ENCODE measurements at regions not wholly inside any gene's neighbourhood (a gene's known extent, or its start where the extent isn't known, plus 50 kb on each side); places are given as distances from the start of the nearest gene placed in this dataset.

DNA sequence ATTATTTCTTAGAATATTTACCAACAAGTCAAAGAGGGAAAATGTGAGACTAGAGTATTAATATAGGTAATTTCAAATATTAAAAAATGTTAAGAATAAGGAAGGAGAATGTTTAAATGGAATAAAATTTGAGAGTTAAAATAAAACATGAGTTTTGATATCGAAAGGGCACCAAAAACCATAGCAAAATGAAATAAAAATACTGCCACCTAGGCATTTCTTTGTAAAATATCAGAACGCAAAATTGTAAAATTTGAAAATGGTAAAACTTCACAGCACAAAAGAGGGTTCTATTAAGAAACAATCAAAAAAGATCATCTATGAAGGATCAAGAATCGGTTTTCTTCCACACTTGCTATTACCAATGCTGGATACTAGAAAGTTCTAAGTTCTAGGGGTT is 418.3 kb downstream of the TAF11L14 start:
- DNase-seq = no peak

DNA sequence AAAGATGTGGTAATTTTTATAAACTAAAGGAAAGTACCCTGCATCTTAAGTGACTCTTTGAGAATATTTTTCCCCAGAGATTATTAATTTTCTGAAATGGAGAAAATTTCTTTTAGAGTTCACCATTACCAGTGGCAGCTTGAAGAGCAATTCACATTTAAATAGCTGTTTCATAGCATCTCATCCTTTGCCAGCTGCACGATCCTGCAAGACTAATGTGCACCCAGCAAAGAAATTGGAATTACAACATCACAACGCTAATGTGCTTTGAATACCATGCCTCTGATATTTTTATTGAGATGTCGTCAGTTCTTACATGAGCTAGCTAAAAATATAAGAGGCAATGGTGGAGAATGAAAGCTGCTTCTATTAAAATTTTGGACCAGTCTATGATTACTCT is 423.5 kb downstream of the TAF11L14 start:
- DNase-seq = no peak

DNA sequence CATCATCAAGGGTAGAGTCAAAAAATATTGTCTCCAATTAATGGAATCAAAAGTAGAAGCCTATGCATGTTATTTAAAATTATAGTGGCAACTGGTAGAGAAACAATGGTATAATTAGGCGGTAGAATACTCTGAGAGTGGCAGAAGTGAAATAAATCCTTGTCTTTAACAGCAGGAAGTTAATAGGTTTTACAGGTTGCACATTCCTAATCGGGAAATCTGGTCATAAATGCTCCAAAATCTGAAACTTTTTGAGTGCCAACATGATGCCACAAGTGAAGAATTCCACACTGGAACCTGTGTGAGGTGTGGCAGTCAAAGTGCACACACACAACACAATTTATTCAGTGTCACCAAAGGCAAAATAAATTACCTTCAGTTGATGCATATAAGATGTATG is 433.4 kb downstream of the TAF11L14 start:
- DNase-seq = peak; percentile 68

DNA sequence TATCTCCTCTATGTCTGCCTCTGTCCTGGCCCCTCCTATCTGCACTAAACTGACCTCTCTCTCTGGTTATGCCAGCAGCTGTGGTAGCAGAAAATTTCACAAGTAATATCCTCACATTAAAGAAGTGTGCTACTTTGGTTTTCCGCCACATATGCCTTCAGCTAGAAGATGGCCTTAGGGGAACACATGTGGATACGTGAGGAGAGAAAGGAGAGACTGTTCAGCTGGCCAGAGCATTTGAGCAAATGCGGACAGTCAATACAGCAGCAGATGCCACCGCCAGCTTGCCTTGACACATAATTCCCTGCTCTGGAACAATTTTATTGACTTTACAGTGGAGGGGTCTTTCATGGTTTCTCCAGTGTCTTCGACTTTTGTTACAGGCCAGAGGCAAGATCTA is 434.6 kb downstream of the TAF11L14 start:
- peak; percentile 99 for DNase-seq

DNA sequence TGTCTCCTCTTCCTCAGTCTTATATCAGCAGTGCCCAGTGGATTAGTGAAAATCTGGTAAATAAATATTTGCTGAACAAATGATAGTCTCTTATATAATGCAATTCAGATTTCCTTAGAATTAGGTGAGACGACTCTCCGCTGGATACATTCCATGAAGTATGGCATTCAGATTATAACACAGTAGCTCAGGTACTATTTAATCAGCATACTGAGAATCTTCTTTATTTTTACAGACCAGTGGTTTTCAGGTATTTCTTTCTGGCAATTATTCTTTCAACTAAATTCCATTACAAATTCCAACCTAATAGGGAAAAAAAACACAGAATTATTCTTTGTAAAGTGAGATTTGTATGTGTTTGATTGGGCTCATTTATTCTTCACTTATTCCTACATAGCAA is 435.5 kb downstream of the TAF11L14 start:
- DNase-seq = no peak

DNA sequence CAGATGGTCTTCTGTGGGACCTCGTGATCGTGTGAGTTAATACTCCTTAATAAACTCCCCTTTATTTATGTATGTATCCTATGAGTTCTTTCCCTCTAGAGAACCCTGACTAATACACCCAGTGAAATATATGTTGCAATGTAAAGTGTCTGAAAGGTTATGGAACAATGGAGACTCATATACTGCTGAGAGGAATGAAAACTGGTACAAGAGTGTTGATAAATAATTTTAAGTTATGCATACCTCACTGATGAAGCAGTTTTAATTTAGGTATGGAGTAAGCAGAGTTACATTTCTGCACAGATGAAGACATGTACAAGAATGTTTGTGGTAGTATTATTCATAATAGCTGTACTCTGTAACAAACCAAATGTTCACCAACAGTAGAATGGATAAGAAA is 438.3 kb downstream of the TAF11L14 start:
- DNase-seq = no peak

DNA sequence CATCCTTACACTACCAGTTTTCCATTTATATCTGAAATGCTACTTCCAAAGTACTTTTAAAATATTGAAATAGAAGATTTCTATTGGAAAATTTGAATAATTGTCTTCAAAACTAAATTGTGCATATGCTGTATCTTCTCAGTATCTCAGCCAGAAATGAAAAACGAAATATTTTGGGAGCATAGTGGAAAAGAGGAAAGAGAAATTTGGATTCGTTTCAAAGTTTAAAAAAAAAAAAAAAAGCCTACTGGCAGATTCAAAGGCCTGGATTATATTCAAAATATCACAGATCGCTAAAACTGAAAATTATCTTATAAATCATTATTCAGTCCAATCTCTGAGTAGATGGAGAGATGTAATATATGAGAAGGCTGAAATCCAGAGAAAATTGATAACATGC is 440.7 kb downstream of the TAF11L14 start:
- no peak for DNase-seq

DNA sequence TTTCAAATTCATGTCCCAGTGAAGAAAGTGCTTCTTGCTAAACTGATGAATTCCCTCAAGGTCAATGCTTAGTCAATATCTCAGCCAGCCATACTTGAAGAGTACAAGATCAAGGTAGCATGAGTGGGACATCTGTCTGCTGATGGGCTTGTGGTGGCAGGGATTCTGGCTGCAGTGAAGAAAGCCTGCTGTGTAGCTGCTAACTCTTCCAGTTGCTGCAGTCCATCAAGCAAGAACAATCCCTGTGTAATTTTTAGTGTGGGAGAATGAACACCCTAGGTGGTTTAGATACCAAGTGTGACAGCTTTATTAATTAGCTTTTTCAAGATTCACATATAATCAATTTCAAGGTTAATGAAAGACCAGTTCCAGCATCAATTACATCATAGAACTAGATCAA is 443.9 kb downstream of the TAF11L14 start:
- DNase-seq = no peak

DNA sequence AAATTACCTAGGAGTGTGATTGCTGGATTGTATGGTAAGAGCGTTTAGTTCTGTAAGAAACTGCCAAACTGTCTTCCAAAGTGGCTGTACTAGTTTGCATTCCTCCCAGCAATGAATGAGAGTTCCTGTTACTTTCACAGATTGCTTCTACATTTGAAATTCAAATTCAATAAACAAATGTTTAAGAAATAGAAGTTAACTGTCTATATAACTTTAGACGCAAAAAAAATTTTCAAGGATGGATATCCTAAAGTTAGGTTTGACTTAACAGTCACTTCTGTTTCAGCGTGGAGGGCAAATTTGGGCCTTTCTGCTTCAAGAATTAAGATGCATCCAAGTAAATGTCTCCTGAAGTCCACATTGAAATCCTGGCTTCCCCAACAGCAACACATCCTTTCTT is 445.6 kb downstream of the TAF11L14 start:
- no peak for DNase-seq

DNA sequence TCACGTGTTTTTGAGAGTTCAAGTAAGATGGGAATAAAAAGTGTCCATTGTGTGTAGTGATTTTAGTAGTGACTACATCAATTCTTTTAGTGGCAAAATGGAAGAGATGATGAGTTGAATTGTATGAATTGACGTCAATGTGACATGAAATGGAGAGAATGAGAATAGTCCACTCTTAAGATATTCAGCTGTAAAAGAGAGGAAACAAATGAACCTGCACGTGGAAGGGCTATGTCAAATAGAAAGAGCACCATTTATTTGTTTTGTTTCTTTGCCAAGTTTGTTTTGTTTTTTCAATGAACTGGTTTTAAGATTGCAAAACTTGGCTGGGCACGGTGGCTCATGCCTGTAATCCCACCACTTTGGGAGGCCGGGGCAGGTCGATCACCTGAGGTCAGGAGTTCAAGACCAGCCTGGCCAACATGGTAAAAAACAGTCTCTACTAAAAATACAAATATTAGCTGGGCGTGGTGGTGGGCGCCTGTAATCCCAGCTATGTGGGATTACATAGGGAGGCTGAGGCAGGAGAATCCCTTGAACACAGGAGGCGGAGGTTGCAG is 453.8 kb downstream of the TAF11L14 start:
- DNase-seq = no peak

DNA sequence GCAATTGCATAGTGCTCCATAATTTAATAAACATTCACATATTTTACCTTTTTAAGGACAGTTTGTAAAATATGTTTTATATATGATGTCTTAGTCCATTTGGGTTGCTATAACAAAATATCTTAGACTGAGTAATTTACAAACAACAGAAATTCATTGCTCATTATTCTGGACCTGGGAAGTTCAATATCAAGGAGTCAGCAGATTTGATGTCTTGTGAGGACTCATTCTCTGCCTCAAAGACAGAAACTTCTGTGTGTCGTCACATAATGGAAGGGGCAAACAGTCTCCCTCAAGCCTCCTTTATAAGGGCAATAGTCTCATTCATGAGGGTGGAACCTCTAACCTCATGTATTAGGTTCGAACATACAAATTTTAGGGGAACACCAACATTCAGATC is 455.9 kb downstream of the TAF11L14 start:
- DNase-seq = no peak

DNA sequence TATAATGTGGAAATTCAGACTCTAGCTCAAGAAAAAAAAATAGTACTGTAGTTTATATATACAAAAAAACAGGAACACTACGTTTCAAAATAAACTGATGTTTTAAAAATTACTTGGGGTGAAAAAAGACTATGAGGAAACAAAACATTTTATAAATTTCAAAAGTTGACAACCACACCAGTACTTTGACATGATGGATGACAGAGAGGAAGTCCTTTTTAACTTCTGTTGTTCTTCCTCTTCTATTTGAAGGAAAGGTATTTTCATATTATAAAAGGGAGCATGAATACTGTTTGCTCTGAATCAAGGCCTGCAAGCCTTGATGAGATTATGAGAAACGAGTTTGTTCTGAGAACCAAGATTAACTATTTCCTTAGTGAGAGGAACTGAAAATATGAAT is 456.9 kb downstream of the TAF11L14 start:
- DNase-seq = no peak

DNA sequence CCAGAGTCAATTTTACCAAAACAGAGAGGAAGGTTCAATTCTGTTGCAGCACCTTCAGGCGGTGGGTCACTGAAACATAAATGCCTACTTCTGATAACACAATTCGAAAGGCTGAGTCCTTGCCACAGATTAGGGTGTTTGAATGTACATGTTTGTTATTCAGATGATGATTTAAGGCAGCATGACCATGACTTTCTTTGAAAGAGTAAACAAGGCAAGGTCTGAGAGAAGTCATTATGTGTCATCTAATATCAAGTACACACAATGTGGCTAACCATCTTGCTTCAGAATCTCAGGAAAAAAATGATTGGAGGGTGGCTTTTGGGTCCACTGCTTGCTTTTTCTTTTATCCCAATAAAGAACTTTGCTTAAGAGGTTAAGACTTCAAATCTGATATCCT is 457.5 kb downstream of the TAF11L14 start:
- DNase-seq = no peak

DNA sequence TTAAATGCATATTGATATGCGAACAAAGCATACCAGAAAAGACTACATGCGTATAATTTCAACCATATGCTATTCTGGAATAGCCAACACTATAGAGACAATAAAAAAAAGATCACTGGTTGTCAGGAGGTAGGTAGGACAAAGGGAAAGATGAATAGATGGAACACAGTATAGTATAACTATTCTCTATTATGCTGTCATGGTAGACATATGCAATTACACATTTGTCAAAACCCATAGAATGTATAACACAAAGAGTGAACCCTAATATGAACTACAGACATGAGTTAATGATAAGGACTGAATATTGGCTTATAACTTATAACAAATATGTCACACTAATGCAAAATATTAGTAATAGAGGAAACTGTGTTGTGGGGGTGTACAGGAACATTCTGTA is 460.8 kb downstream of the TAF11L14 start:
- no peak for DNase-seq

DNA sequence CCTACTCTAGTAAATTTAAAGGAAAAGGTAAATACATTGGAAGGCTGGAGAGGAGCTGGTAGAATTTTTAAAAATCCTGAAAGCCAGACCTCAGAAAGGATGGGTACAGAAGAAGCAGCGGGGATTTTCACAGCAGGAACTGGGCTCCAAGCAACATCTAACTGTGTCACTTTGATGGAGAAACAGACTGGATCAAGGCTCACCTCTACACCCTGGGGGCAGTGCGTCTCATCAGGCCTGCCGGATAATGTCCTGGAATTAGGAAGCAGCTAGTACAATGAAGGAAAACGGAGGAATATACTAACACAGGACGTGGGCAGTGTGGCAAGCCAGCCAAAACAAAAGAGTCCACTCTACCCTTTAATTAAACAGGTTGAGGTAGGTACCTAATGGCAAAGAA is 463.6 kb downstream of the TAF11L14 start:
- DNase-seq = no peak

DNA sequence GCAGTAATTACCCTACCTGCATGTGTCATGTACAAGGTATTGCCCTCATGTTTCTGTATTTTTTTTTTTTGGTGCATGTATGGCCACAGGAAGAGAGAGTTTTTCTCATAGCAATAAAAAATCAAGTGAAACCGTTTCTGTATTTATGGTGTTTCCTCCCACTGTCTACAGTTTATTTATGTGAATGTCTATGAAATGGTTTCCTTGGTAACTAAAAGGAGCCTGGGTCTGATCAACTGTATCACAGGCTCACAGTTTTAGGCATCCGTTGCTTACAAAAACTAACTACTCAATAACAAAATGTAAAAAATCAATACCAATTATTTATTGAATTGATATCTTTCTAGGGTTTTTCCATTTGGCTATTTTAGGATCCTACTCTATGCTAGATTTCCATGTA is 464.4 kb downstream of the TAF11L14 start:
- no peak for DNase-seq

DNA sequence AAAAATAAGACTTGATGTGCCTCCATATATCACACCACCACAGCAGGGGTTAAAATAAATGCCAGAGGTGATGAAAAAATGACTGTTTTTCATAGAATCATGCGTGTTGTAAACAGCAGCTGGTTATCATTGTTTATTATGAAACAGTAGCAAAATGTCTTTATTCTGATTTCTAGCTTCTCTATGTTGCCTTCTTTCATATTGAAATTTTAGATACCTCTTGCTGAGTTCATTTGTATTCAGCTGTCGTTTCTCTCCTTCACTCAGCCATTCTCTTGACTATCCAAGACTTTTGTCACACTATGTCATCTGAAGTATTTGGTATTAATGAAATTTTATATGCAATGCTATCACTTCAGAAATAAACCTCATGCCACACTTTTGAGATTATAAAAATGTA is 465.0 kb downstream of the TAF11L14 start:
- DNase-seq = no peak

DNA sequence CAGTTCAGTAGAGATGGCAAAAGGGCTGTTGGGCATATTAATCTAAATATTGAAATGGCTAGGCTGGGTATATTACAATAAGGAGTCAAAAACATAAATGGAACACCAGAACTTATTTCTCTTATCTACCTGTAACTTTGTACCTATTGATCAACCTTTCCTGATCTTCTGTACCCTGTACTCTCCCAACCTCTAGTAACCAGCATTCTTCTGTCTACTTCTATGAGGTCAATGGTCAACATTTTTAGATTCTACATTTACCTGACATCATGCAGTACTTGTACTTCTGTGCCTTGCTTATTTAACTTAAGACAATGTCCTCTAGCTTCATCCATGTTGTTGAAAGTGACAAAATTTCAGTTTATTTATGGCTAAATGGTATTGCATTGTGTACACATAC is 467.3 kb downstream of the TAF11L14 start:
- no peak for DNase-seq

DNA sequence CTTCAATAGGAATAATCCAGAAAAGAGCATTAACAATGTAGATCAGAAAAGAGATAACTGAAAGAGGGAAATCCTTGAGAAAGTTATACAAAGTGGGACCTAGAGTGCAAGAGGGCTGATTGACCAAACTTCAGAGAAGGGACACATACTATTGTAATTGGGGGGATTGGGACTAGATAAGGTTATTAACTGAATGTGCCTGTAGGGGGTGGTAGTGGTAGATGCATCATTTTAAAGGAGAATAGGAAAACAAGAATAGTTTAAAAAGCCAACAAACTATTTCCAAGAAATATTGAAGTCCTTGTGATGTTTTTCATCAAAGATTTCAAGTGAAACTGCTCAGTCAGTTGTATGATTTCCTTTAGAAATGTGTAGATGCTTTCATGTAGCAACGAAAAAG is 468.5 kb downstream of the TAF11L14 start:
- DNase-seq = no peak

DNA sequence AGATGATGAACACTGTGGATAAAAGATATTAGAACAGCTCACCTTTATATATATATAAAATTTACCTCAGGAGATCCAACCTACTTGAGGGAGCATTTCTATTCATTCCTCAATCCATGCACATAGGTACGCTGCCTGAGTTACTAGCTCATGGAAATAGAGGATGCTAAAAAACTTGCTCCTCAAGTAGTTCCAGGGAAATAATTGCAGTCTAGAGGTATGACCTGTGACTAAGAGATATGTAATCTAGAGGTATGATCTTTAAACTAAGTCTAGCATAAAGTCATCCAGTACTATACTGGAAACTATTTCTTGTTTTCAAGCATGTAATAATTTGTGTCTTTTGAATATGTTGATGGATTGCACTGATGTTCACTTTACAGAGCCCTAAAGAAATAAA is 471.2 kb downstream of the TAF11L14 start:
- DNase-seq = no peak

DNA sequence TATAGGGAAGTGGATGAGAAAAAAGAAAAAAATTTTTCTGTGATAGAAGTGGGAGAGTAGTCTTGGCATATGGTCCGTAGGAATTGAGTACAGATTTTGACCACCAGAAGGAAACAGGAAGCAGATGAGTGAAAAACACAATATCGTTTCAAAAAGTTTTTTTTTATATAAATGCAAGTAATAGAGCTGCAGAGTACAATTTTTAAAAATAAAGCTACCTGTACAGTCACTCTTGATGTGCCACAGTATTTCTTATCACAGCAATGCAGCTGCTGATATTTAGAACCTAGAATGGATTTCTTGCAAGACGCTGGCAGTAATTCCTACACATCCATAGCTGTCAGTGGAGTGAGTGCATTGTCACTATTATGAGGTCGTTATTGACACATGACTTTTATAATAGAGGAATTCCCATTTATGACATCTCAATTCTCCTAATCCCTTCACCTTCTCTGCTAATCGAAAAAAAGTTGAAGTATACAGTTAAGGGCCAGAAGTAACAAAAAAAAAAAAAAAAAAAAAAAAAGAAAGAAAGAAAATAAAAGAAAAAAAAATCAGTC is 477.7 kb downstream of the TAF11L14 start:
- DNase-seq = no peak

DNA sequence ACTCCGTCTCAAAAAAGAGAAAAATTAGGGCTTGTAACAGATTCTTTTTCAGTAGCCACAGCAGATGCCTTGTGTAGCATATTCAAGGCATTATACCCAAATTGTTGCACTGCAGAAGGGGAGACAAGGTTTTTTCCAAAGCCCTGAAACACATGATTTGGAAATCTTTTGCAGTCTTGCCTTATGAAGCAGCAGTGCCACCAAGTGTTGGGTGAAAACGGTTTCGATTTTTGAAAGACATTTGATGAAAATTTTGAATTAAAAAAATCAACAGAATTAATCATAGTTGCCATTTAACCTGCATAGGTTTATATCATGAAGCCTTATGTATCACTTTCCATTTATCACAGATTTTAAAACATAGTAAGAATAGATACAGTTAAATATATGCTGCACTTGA is 479.5 kb downstream of the TAF11L14 start:
- DNase-seq = peak; percentile 71

DNA sequence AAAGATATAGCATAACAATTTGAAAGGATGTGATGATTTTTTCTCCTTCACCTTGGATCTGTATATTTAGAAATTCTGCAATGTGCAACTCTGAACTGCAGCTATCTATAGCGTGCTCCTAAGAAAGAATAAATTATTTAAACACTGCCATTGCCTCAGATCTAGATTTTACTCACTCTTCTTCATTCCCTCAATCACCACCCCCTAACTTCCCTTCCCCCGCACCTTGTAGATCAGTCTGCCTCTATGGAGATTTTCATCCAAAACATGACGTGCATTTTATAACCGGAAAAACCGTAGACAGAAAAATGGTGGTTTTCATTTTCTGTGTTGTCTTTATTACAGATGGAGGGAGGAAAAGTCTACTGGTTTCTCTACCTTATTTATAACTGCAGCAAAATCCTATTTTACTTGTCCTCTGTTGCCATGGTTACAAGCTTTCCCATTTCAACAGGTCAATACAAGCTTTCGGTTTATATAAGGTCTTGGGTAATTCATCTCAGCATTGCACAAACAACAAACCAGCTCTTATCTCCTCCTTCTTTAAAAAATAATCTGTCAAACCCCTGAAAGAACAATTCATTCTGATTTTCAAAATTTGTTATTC is 480.0 kb downstream of the TAF11L14 start:
- no peak for DNase-seq

DNA sequence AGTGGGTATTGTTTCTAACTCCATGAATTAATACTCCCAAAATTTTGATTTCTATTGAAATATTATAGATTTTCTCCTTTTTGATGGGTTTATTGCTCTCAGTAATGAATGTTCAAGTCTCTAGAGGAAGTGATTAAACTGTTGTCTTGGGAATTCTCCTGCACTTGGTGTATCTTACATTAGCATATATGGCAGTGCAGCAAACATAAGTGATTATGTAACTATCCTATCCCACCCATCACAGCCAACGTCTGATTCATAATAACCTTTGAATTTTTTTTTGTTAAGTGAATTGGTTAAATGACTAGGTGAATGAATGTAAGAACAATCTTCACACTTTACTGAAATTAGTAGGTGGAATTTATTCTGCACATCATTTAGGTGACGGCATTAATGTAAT is 483.7 kb downstream of the TAF11L14 start:
- no peak for DNase-seq

DNA sequence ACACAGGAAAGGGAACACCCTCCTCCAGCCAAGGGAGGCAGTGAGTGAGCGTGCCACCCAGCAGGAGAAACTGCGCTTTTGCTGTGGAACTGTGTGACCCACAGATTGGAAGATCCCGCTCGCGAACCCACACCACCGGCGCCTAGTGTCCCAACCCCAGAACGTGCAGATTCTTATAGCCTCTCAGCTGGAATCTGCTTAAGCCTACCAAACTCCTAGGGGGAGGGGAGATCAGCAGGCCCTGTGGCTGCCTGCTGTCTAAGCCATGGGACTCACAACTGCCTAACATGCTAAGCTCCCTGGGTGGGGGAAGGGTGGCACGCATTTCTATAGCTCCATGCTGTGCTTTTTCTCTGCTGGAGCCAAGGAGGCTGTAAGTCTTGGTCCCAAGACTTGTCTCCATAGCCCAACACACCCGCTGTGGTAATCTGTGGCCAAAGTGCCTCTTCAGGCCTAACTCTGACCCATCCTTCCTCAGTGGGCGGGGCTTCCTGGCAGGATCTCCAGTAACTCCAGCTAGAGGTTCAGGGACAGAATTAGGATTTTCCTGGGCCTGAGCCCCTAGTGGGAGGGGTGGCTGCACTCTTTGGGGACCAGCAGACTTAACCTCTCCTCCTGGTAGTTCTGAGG is 485.0 kb downstream of the TAF11L14 start:
- no peak for DNase-seq
